ENCODE measurements at regions not wholly inside any gene's neighbourhood (a gene's known extent, or its start where the extent isn't known, plus 50 kb on each side); places are given as distances from the start of the nearest gene placed in this dataset.

GRCh38 chr13:40445557-40445990 lies 220.9 kb downstream of the FOXO1 start (continued):
- TF ChIP-seq CBX5 (IDR thresholded peaks at IDR 0.05; ENCODE audit: low read depth) = peak; percentile 98
- TF ChIP-seq BHLHE40 (IDR thresholded peaks at IDR 0.05; ENCODE audit: borderline replicate concordance in 1 of 2, low read depth in 2 of 2, low read length in 1 of 2) = peak; percentile 91 to 92
- TF ChIP-seq MYB (IDR thresholded peaks at IDR 0.05; ENCODE audit: borderline replicate concordance, low read depth, low read length) = peak; percentile 81
- 0 out of 2 replicates have a peak, but pooled peaks have one; percentile 34 for TF ChIP-seq TAF1 (IDR thresholded peaks at IDR 0.05; ENCODE audit: borderline replicate concordance, low read depth, low read length)
- peak; percentile 99; the same call in 1 of the 2 replicates for TF ChIP-seq MTA3 (IDR thresholded peaks at IDR 0.05; ENCODE audit: borderline replicate concordance, low read length)
- no peak for TF ChIP-seq ZBTB11 (CRISPR knock-in tag; IDR thresholded peaks at IDR 0.05)
- TF ChIP-seq ZBTB4 (CRISPR knock-in tag; IDR thresholded peaks at IDR 0.05) = no peak
- peak in 1 of 2 experiments; percentile 92; a peak in 1 of 4 replicates for TF ChIP-seq CEBPB (IDR thresholded peaks at IDR 0.05; ENCODE audit: borderline replicate concordance in 1 of 2, low read depth in 2 of 2, low read length in 2 of 2)
- no peak for TF ChIP-seq NFYB (IDR thresholded peaks at IDR 0.05; ENCODE audit: insufficient read depth, low read depth, low read length)
- TF ChIP-seq TCF12 (IDR thresholded peaks at IDR 0.05; ENCODE audit: low read depth, low read length) = peak; percentile 100
- no peak for TF ChIP-seq SIX5 (IDR thresholded peaks at IDR 0.05; ENCODE audit: low read depth, low read length, severe bottlenecking)
- peak; percentile 93 for TF ChIP-seq RUNX3 (IDR thresholded peaks at IDR 0.05; ENCODE audit: low read length)
- TF ChIP-seq REST (IDR thresholded peaks at IDR 0.05; ENCODE audit: low read depth, low read length) = no peak
- TF ChIP-seq CBX3 (IDR thresholded peaks at IDR 0.05; ENCODE audit: borderline replicate concordance, low read depth) = no peak
- no peak for TF ChIP-seq ESRRA (IDR thresholded peaks at IDR 0.05; ENCODE audit: low read length)
- no peak for TF ChIP-seq ATF3 (IDR thresholded peaks at IDR 0.05; ENCODE audit: borderline replicate concordance, extremely low read depth, low read depth, low read length)
- no peak for TF ChIP-seq SMAD1 (IDR thresholded peaks at IDR 0.05; ENCODE audit: low read depth, partially characterized antibody)
- peak; percentile 100 for TF ChIP-seq EP300 (IDR thresholded peaks at IDR 0.05; ENCODE audit: borderline replicate concordance in 1 of 2, control insufficient read depth in 1 of 2, low read depth in 2 of 2, low read length in 2 of 2)
- TF ChIP-seq NRF1 (conservative IDR thresholded peaks at IDR 0.05; ENCODE audit: low read depth, low read length) = no peak
- peak; percentile 74 for TF ChIP-seq TCF7 (IDR thresholded peaks at IDR 0.05; ENCODE audit: borderline replicate concordance)
